H54 (cell line): ENCODE measurements at regions not wholly inside any gene's neighbourhood (a gene's known extent, or its start where the extent isn't known, plus 50 kb on each side); places are given as distances from the start of the nearest gene placed in this dataset.

Experiments used
- DNase-seq: peaks from one replicate; pipeline ENCODE4 v3.0.0; 2011; ENCODE audit warnings: low spot score, mixed read lengths; ENCODE audit not compliant: insufficient read length
- FAIRE-seq: peaks from 3 replicates; lab custom pipeline; 2011; peaks lifted over from hg19 to GRCh38; lab: Jason Lieb, UNC
- POLR2A ChIP-seq: IDR thresholded peaks from 2 replicates; pipeline ENCODE4 v1.6.1; 2011; ENCODE audit warnings: low read depth, mild to moderate bottlenecking, low read length

- TF ChIP-seq POLR2A = no peak
- FAIRE-seq (no peak), DNase-seq (no peak)
These were observed 275.8 kb upstream of the SESN3 start for GRCh38 chr11:95506777-95507176.

DNA sequence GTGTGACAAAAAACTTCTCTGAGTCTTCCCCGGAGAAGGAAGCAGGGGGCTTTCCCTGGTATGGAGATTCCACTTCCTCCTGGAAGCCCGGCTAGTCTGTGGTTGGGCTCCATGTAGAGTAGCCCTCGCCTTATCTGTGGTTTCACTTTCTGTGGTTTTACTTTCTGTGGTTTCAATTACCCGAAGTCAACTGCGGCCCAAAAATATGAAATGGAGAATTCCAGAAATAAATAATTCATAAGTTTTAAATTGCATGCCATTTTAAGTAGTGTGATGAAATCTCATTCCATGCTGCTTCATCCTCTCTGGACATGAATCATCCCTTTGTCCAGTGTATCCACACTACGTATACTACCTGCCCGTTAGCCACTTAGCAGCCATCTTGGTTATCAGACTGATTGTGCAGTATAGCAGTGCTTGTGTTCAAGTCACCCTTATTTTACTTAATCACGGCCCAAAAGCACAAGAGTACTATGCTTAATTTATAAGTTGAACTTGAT is 275.0 kb upstream of the SESN3 start:
- FAIRE-seq = no peak
- TF ChIP-seq POLR2A = no peak
- DNase-seq = no peak

GRCh38 chr11:95503047-95503446 is 272.0 kb upstream of the SESN3 start:
- FAIRE-seq (no peak), DNase-seq (no peak)
- no peak for TF ChIP-seq POLR2A

- no peak for FAIRE-seq
- DNase-seq = no peak
These were observed 271.5 kb upstream of the SESN3 start for GRCh38 chr11:95502522-95502921.

GRCh38 chr11:95501761-95502266 is 270.8 kb upstream of the SESN3 start:
- FAIRE-seq = no peak
- no peak for TF ChIP-seq POLR2A

More at GRCh38 chr11:95502522-95502921, 271.5 kb upstream of the SESN3 start:
- TF ChIP-seq POLR2A = no peak

GRCh38 chr11:95500466-95500865 is 269.5 kb upstream of the SESN3 start:
- TF ChIP-seq POLR2A = no peak
- DNase-seq = no peak
- no peak for FAIRE-seq

More at GRCh38 chr11:95501761-95502266, 270.8 kb upstream of the SESN3 start:
- no peak for DNase-seq

DNA sequence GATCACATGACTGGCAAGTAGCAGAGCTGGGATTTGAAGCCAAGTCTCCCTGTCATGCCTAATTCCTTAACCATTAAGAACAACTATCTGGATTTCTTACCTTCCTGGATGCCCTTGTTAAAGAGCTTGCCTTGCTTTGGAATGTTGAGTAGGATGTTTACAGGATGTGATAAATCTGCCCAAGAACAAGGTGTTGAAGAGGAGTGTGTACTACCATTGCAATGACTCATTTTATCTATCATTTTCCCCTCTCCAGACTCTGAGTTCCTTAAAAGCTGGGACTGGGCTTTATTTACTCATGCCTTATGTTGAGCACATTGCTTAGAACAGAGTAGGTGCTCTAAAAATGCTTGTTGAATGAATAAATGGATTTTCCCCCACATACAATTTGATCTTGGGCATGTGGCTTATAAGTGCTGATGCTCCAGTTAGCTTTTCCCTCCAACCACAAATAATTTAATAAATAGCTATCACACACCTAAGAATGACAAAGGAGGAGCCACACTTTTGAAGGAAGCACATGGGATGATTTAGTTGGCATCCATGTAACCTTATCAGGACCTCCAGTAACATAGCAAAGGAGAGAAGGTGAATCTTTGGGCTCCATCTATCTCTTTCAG is 268.6 kb upstream of the SESN3 start:
- DNase-seq (no peak), FAIRE-seq (no peak)
- TF ChIP-seq POLR2A = no peak

DNA sequence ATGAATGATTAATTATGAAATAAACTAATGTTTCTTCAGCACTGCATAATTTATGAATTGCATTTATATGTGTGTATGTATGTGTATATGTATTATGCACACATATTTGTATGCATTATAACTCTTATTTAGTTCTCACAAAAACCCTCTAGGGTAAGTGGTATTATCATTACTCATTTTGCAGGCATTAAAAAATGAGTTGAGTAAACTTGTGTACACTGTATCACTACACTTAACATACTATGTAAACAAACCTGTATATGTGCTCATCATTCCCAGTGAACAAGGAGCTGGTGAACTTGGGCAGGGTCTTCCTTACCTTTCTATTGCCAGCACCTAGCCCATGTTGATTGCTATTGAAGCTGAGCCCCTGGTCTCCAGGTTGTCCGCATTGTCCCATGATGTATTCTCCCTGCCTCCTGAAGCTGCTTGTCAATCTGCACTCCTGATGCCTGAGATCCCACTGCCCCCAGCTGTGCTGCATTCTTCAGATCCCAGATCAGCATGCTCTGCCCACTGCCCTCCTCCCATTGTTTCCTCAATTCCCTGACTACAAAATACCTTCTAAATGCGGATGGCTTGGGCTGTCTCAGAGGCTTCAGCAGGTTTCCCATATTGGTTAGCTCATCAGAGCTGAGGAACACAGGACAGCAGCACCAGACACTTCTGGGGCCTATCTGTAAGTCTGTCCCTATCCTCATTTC is 267.9 kb upstream of the SESN3 start:
- FAIRE-seq (no peak), DNase-seq (no peak)
- no peak for TF ChIP-seq POLR2A

DNA sequence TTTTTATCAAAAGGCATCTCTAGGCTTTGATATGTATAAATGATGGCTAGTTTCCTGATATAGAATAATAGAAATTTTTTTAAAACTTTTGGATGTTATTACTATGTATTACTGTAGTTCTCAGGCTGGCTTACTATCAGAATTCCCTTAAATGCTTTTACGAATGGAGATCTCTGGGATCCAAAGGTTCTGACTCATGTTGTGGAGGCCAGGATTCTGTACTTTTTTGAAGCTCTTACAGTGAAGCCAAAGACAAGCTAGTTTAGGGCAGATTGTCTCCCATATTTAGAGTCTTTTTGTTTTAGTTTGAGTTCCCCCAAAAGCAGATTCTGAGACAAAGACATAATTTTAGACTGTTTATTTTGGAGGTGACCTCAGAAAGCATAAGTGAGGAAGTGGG is 265.9 kb upstream of the SESN3 start:
- no peak for FAIRE-seq
- no peak for TF ChIP-seq POLR2A
- DNase-seq = no peak

- FAIRE-seq (no peak), DNase-seq (no peak)
- TF ChIP-seq POLR2A = no peak
These were observed 264.7 kb upstream of the SESN3 start for GRCh38 chr11:95495706-95496105.

DNA sequence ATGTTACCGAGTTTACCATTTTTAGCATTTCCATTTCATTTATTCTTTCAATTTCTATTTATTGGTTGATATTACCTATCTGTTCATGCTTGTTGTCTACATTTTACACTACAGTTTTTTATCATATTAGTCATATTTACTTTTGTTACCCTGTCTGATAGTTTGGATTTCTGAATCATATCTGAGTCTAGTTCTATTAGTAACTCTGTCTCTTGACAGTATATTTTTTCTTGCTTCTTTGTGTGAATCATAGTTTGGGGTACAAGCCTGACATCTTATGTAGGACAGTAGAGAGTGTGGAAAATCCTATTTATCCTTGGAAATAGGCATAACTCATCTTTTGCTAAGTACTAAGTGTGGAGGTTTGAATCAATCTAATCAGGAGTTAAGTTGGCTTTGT is 263.9 kb upstream of the SESN3 start:
- FAIRE-seq (no peak), DNase-seq (no peak)
- no peak for TF ChIP-seq POLR2A

DNA sequence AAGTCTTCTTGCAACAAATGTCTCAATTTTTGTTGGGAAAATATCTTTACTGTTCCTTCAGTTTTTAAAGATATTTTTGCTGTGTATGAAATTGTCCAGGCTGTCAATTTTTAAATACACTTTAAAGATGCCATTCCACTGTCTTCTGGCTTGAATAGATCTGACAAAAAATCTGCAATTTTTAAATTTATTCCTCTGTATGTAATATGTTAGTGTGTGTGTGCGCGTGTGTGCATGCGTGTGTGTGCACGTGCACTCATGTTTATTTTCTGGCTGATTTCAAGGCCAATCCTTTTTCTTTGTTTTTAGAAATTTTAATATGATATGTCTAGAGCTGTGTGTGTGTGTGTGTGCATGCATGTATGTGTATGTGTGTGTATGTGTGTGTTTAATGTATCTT is 263.2 kb upstream of the SESN3 start:
- FAIRE-seq (no peak), DNase-seq (no peak)
- no peak for TF ChIP-seq POLR2A

GRCh38 chr11:95490625-95491024 is 259.6 kb upstream of the SESN3 start:
- TF ChIP-seq POLR2A = no peak
- no peak for DNase-seq
- no peak for FAIRE-seq

DNA sequence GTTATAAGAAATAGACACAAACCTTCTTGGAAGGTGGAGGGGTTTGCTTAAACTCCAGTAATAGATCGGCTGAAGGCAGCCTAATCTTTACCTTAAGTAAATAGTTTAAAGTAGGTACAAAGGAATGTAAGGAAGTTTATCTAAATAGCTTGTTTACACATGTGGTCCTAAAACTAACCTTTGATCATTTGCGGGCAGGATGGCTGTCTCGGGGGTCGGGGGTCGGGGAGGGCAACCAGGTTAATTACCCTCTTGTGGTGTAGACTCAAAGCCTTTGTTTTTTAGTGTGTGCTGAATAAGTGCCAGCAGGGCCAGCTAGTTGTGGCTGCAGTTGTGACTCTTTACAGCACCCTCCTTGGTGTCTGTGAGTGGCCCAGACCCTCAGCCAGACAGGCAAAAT is 256.9 kb upstream of the SESN3 start:
- DNase-seq = no peak
- no peak for TF ChIP-seq POLR2A
- FAIRE-seq = no peak
